Fibroblast of villous mesenchyme (primary cell): ENCODE measurements at regions not wholly inside any gene's neighbourhood (a gene's known extent, or its start where the extent isn't known, plus 50 kb on each side); places are given as distances from the start of the nearest gene placed in this dataset.
"Not testable (repeated sequence)": the region's sequence is repeated elsewhere in the genome, so short reads cannot be mapped to it uniquely, and the experiment has no call there.

ENCODE experiments used
- DNase-seq: peaks from one replicate; pipeline ENCODE4 v3.0.0-alpha.2; 2010; ENCODE audit warnings: low read depth
- H3K4me3 ChIP-seq: 2 replicates; pipeline ENCODE4 v1.5.1; 2011; ENCODE audit warnings: low read depth, mild to moderate bottlenecking, low read length
- CTCF ChIP-seq: IDR thresholded peaks from 2 replicates; pipeline ENCODE4 v1.5.1; 2012; ENCODE audit warnings: low read depth, mild to moderate bottlenecking, low read length; ENCODE audit not compliant: insufficient read depth

GRCh38 chr19:20271215-20271926 lies 104.4 kb downstream of the ZNF486 start:
- H3K4me3 ChIP-seq, result no peak overlapping the region
- no peak for DNase-seq
- TF ChIP-seq CTCF, result no peak

GRCh38 chr19:20269461-20269860 lies 102.4 kb downstream of the ZNF486 start:
- H3K4me3 ChIP-seq, result no peak overlapping the region
- TF ChIP-seq CTCF, result no peak
- DNase-seq, result no peak

- not testable (repeated sequence) for H3K4me3 ChIP-seq, DNase-seq
These were observed 94.5 kb downstream of the ZNF486 start for GRCh38 chr19:20261513-20261912.

GRCh38 chr19:20260738-20261137 lies 93.7 kb downstream of the ZNF486 start:
- DNase-seq, H3K4me3 ChIP-seq: not testable (repeated sequence)

DNA sequence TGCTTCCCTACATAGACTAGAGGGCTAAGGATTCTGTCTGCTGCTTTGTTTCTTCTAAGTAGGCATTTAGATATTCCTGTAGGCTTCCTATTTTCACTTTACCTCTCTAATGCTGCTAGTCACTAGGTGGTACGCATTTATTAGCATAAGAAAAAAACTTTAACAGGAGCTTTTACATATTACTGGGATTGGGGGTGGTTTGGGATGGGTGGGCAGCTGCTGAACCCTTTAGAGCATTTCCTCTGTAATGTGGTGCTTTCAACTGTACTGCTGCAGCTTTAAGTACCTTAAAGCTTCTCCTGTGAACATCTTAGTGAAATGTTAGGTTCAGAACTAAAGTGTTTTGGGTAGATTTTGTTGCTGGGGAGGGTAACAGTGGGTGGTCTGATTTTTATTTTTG lies 92.6 kb downstream of the ZNF486 start:
- no peak for TF ChIP-seq CTCF
- DNase-seq, result no peak
- no peak overlapping the region for H3K4me3 ChIP-seq

- no peak for TF ChIP-seq CTCF
- DNase-seq, result no peak
- no peak overlapping the region for H3K4me3 ChIP-seq
These were observed 89.6 kb downstream of the ZNF486 start for GRCh38 chr19:20256606-20257005.

GRCh38 chr19:20254121-20254520 lies 87.1 kb downstream of the ZNF486 start:
- DNase-seq, result no peak
- TF ChIP-seq CTCF, result no peak
- H3K4me3 ChIP-seq, result no peak overlapping the region

GRCh38 chr19:20252613-20253012 lies 85.6 kb downstream of the ZNF486 start:
- TF ChIP-seq CTCF, result no peak
- DNase-seq, result no peak

More at GRCh38 chr19:20252613-20253012, 85.6 kb downstream of the ZNF486 start:
- no peak overlapping the region for H3K4me3 ChIP-seq
